Liver (tissue), 8 donors: ENCODE measurements at regions not wholly inside any gene's neighbourhood (a gene's known extent, or its start where the extent isn't known, plus 50 kb on each side); places are given as distances from the start of the nearest gene placed in this dataset.

ENCODE experiments used
- DNase-seq: peaks from one replicate; pipeline ENCODE4 v3.0.0-alpha.2; 2017; ENCODE audit warnings: low spot score
- H3K27ac ChIP-seq, 2 donors: one replicate each; pipeline ENCODE4 v1.7.0; 2013; ENCODE audit warnings: inconsistent platforms in 2 of 2, low read length in 2 of 2, control low read depth in 1 of 2, low read depth in 1 of 2, mild to moderate bottlenecking in 1 of 2
- H3K27me3 ChIP-seq, 4 donors: one replicate each; pipeline versions ENCODE4 v1.6.1 to v1.7.0; 2013; ENCODE audit warnings: low read length in 3 of 4, inconsistent platforms in 1 of 4, mild to moderate bottlenecking in 1 of 4, moderate library complexity in 1 of 4; ENCODE audit not compliant: control insufficient read depth in 4 of 4, insufficient read depth in 4 of 4
- H3K36me3 ChIP-seq, 4 donors: one replicate each; pipeline versions ENCODE4 v1.6.1 to v1.7.0; 2013; ENCODE audit warnings: low read length in 3 of 4, mild to moderate bottlenecking in 3 of 4, low read depth in 1 of 4, moderate library complexity in 1 of 4; ENCODE audit not compliant: control insufficient read depth in 4 of 4, insufficient read depth in 3 of 4
- H3K4me1 ChIP-seq, 4 donors: one replicate each; pipeline versions ENCODE4 v1.6.1 to v1.7.0; 2013; ENCODE audit warnings: low read length in 3 of 4, mild to moderate bottlenecking in 3 of 4, moderate library complexity in 1 of 4; ENCODE audit not compliant: control insufficient read depth in 4 of 4, insufficient read depth in 4 of 4
- H3K4me3 ChIP-seq, 3 donors: one replicate each; pipeline versions ENCODE4 v1.6.1 to v1.7.0; 2013; ENCODE audit warnings: low read length in 3 of 3, control low read depth in 1 of 3, low read depth in 1 of 3, mild to moderate bottlenecking in 1 of 3
- H3K9ac ChIP-seq, 2 donors: one replicate each; pipeline ENCODE4 v1.7.0; 2013; ENCODE audit warnings: low read length in 2 of 2, mild to moderate bottlenecking in 2 of 2, moderate library complexity in 2 of 2, control low read depth in 1 of 2, low read depth in 1 of 2
- H3K9me3 ChIP-seq, 4 donors: one replicate each; pipeline versions ENCODE4 v1.6.1 to v1.7.0; 2013; ENCODE audit warnings: low read length in 3 of 4; ENCODE audit not compliant: control insufficient read depth in 4 of 4
- ATF3 ChIP-seq: IDR thresholded peaks from 2 replicates; pipeline ENCODE4 v1.6.1; 2016; ENCODE audit warnings: antibody characterized with exemption
- CTCF ChIP-seq: fragments of 150-350 bp; IDR thresholded peaks from 2 replicates; pipeline ENCODE4 v1.5.1; 2017; ENCODE audit warnings: improper control_type of control experiment, low read depth, low read length; ENCODE audit not compliant: missing input control
- EGR1 ChIP-seq, 2 donors: IDR thresholded peaks; 2 replicates each; pipeline ENCODE4 v1.6.1; 2016 to 2018; ENCODE audit warnings: antibody characterized with exemption in 2 of 2, low read depth in 2 of 2
- FOXA1 ChIP-seq: IDR thresholded peaks from 2 replicates; pipeline ENCODE4 v1.6.1; 2016; ENCODE audit warnings: antibody characterized with exemption
- FOXA2 ChIP-seq: IDR thresholded peaks from 2 replicates; pipeline ENCODE4 v1.6.1; 2016; ENCODE audit warnings: antibody characterized with exemption
- GABPA ChIP-seq, 2 donors: IDR thresholded peaks in 1 of 2; conservative IDR thresholded peaks in 1 of 2; 2 replicates each; pipeline ENCODE4 v1.6.1; 2016; ENCODE audit warnings: antibody characterized with exemption in 2 of 2, mild to moderate bottlenecking in 1 of 2, moderate library complexity in 1 of 2
- HNF4A ChIP-seq, 2 donors: conservative IDR thresholded peaks; 2 replicates each; pipeline ENCODE4 v1.6.1; 2016; ENCODE audit warnings: antibody characterized with exemption in 2 of 2, mild to moderate bottlenecking in 2 of 2
- HNF4G ChIP-seq: IDR thresholded peaks from 2 replicates; pipeline ENCODE4 v1.6.1; 2016; ENCODE audit warnings: antibody characterized with exemption
- JUND ChIP-seq, 2 donors: IDR thresholded peaks; 2 replicates each; pipeline ENCODE4 v1.6.1; 2016; ENCODE audit warnings: antibody characterized with exemption in 2 of 2
- MAX ChIP-seq: IDR thresholded peaks from 2 replicates; pipeline ENCODE4 v1.6.1; 2016; ENCODE audit warnings: antibody characterized with exemption
- NR2F2 ChIP-seq: IDR thresholded peaks from 2 replicates; pipeline ENCODE4 v1.6.1; 2016; ENCODE audit warnings: antibody characterized with exemption
- RAD21 ChIP-seq, 2 donors: IDR thresholded peaks; 2 replicates each; pipeline ENCODE4 v1.6.1; 2016; ENCODE audit warnings: antibody characterized with exemption in 2 of 2, mild to moderate bottlenecking in 2 of 2
- REST ChIP-seq: IDR thresholded peaks from 2 replicates; pipeline ENCODE4 v1.6.1; 2016; ENCODE audit warnings: antibody characterized with exemption, mild to moderate bottlenecking
- RXRA ChIP-seq, 2 donors: IDR thresholded peaks; 2 replicates each; pipeline ENCODE4 v1.6.1; 2017 to 2018; ENCODE audit warnings: antibody characterized with exemption in 2 of 2, mild to moderate bottlenecking in 1 of 2
- SP1 ChIP-seq: IDR thresholded peaks from 2 replicates; pipeline ENCODE4 v1.6.1; 2018; ENCODE audit warnings: antibody characterized with exemption, mild to moderate bottlenecking
- TAF1 ChIP-seq: conservative IDR thresholded peaks from 2 replicates; pipeline ENCODE4 v1.6.1; 2016; ENCODE audit warnings: antibody characterized with exemption, mild to moderate bottlenecking
- YY1 ChIP-seq: IDR thresholded peaks from 2 replicates; pipeline ENCODE4 v1.6.1; 2016; ENCODE audit warnings: antibody characterized with exemption, mild to moderate bottlenecking
- ZBTB33 ChIP-seq: IDR thresholded peaks from 2 replicates; pipeline ENCODE4 v1.6.1; 2016; ENCODE audit warnings: antibody characterized with exemption
- WGBS: extraction: QIAGEN DNeasy Blood & Tissue Kit; methylation state at CpG from one replicate; pipeline ENCODE4 v1.1.7; 2013; 5-methylcytosine and 5-hydroxymethylcytosine counted together
- donor health status: healthy.
- donor health status: healthy.
- donor health status: healthy.
- donor health status: healthy.
- donor health status: healthy.

GRCh38 chr22:27561286-27561904, 240.2 kb downstream of the MN1 start:
- DNase-seq: no peak
- Histone ChIP-seq H3K9me3 (no peaks in the 10 kb centered on the region), H3K27me3 (no peaks in the 10 kb centered on the region), H3K4me3 (no peak overlapping the region), H3K4me1 (no peaks in the 10 kb centered on the region), H3K36me3 (no peaks in the 10 kb centered on the region), H3K9ac (no peak overlapping the region), H3K27ac (no peak overlapping the region)
- 81% methylated on average over 9 of the region's 9 CpGs for whole genome bisulfite sequencing
- TF ChIP-seq HNF4G (no peak), CTCF (no peak), HNF4A (conservative IDR thresholded peaks at IDR 0.05) (no peak), RAD21 (IDR thresholded peaks at IDR 0.05) (no peak), REST (no peak), GABPA (IDR thresholded peaks at IDR 0.05 in 1 of 2, conservative IDR thresholded peaks at IDR 0.05 in 1 of 2) (no peak), TAF1 (no peak), YY1 (no peak), SP1 (no peak), MAX (no peak), ATF3 (no peak), RXRA (IDR thresholded peaks at IDR 0.05) (no peak)

GRCh38 chr22:27564806-27565205, 236.8 kb downstream of the MN1 start:
- H3K4me3 ChIP-seq: no peak overlapping the region
- H3K9ac ChIP-seq: no peak overlapping the region
- H3K36me3 ChIP-seq: no peaks in the 10 kb centered on the region
- DNase-seq: no peak
- no peaks in the 10 kb centered on the region for H3K9me3 ChIP-seq
- H3K27ac ChIP-seq: no peak overlapping the region
- H3K4me1 ChIP-seq: no peaks in the 10 kb centered on the region
- H3K27me3 ChIP-seq: no peaks in the 10 kb centered on the region
- WGBS: 86% methylated on average over 2 of the region's 2 CpGs
- TF ChIP-seq TAF1 (no peak), CTCF (no peak), NR2F2 (no peak), EGR1 (IDR thresholded peaks at IDR 0.05; ENCODE audit: low read depth in 2 of 2) (no peak), FOXA2 (no peak), ATF3 (no peak), ZBTB33 (no peak), JUND (IDR thresholded peaks at IDR 0.05) (no peak), FOXA1 (no peak), MAX (no peak), HNF4A (conservative IDR thresholded peaks at IDR 0.05) (no peak)
